HEK293 (cell line): ENCODE measurements at regions not wholly inside any gene's neighbourhood (a gene's known extent, or its start where the extent isn't known, plus 50 kb on each side); places are given as distances from the start of the nearest gene placed in this dataset.

ENCODE experiments used
- CTCF ChIA-PET: fragments of 350-600 bp; formaldehyde crosslinking; extraction: SDS; loops from one replicate; lab custom pipeline; 2021; ENCODE audit warnings: antibody characterized with exemption; lab: Yijun Ruan, JAX
- POLR2A ChIA-PET: fragments of 300-600 bp; formaldehyde crosslinking; extraction: SDS; loops from one replicate; lab custom pipeline; 2020; ENCODE audit warnings: antibody characterized with exemption, inconsistent platforms; lab: Yijun Ruan, JAX
- H3K27ac ChIP-seq: fragments of 200-500 bp; sonication (Bioruptor generic); 2 replicates; pipeline ENCODE4 v1.5.1; 2014; ENCODE audit warnings: low read depth, low read length, control low read depth, inconsistent platforms; ENCODE audit errors: extremely low read depth
- H3K36me3 ChIP-seq, 2 experiments: fragments of 200-500 bp in 1 of 2; sonication (Bioruptor generic) in 1 of 2; 1 replicate in 1 of 2; 2 replicates in 1 of 2; pipeline ENCODE4 v1.5.1; 2014 to 2017; ENCODE audit warnings: inconsistent platforms in 2 of 2, low read length in 2 of 2; ENCODE audit not compliant: control insufficient read depth in 2 of 2, insufficient read depth in 1 of 2
- H3K4me1 ChIP-seq: fragments of 200-500 bp; sonication (Bioruptor generic); 2 replicates; pipeline ENCODE4 v1.5.1; 2014; ENCODE audit warnings: mild to moderate bottlenecking, low read length, inconsistent platforms; ENCODE audit not compliant: control insufficient read depth, insufficient read depth
- H3K4me3 ChIP-seq: 2 replicates; pipeline ENCODE4 v1.5.1; 2011; ENCODE audit warnings: low read depth, mild to moderate bottlenecking, control low read depth, low read length, moderate library complexity
- H3K9me3 ChIP-seq: fragments of 200-500 bp; sonication (Bioruptor generic); 2 replicates; pipeline ENCODE4 v1.5.1; 2014; ENCODE audit warnings: low read depth, low read length, inconsistent platforms; ENCODE audit not compliant: control insufficient read depth, insufficient read depth
- REPIN1 ChIP-seq: fragments of 450-650 bp; formaldehyde crosslinking; IDR thresholded peaks from 2 replicates; pipeline ENCODE4 v1.5.1; 2017; ENCODE audit warnings: missing biosample characterization, missing genetic modification characterization, low read depth
- ZNF114 ChIP-seq: fragments of 450-650 bp; formaldehyde crosslinking; IDR thresholded peaks from 2 replicates; pipeline ENCODE4 v1.5.0; 2017; ENCODE audit warnings: missing biosample characterization, missing genetic modification characterization
- ZNF121 ChIP-seq: fragments of 450-650 bp; formaldehyde crosslinking; IDR thresholded peaks from 2 replicates; pipeline ENCODE4 v1.5.1; 2016; ENCODE audit warnings: missing biosample characterization, missing genetic modification characterization
- ZNF19 ChIP-seq: fragments of 450-650 bp; formaldehyde crosslinking; IDR thresholded peaks from 2 replicates; pipeline ENCODE4; 2016; ENCODE audit warnings: missing biosample characterization, missing genetic modification characterization, low read depth
- ZNF2 ChIP-seq: fragments of 450-650 bp; formaldehyde crosslinking; IDR thresholded peaks from 2 replicates; pipeline ENCODE4 v1.5.1; 2016; ENCODE audit warnings: missing biosample characterization, missing genetic modification characterization
- ZNF211 ChIP-seq: fragments of 450-650 bp; formaldehyde crosslinking; IDR thresholded peaks from 2 replicates; pipeline ENCODE4 v1.5.1; 2016; ENCODE audit warnings: low read depth, missing biosample characterization, missing genetic modification characterization
- ZNF239 ChIP-seq: fragments of 450-650 bp; formaldehyde crosslinking; IDR thresholded peaks from 2 replicates; pipeline ENCODE4 v1.5.1; 2016; ENCODE audit warnings: missing biosample characterization, missing genetic modification characterization
- ZNF335 ChIP-seq: fragments of 450-650 bp; formaldehyde crosslinking; conservative IDR thresholded peaks from 2 replicates; pipeline ENCODE4 v1.5.1; 2016; ENCODE audit warnings: missing biosample characterization, missing genetic modification characterization
- ZNF529 ChIP-seq: fragments of 450-650 bp; formaldehyde crosslinking; IDR thresholded peaks from 2 replicates; pipeline ENCODE4 v1.5.1; 2017; ENCODE audit warnings: missing genetic modification characterization, missing biosample characterization; ENCODE audit not compliant: insufficient replicate concordance
- ZNF600 ChIP-seq: fragments of 450-650 bp; formaldehyde crosslinking; IDR thresholded peaks from 2 replicates; pipeline ENCODE4 v1.5.1; 2016; ENCODE audit warnings: missing biosample characterization, missing genetic modification characterization
- ZNF623 ChIP-seq: fragments of 450-650 bp; formaldehyde crosslinking; IDR thresholded peaks from 2 replicates; pipeline ENCODE4 v1.5.1; 2016; ENCODE audit warnings: missing biosample characterization, missing genetic modification characterization
- ZNF701 ChIP-seq: fragments of 450-650 bp; formaldehyde crosslinking; IDR thresholded peaks from 2 replicates; pipeline ENCODE4 v1.5.1; 2016; ENCODE audit warnings: missing biosample characterization, missing genetic modification characterization
- TF ChIP-seq, protein P1 (sequence below): fragments of 450-650 bp; formaldehyde crosslinking; IDR thresholded peaks from 2 replicates; pipeline ENCODE4 v1.5.1; 2016; ENCODE audit warnings: missing biosample characterization, missing genetic modification characterization
- TF ChIP-seq, protein P2 (sequence below): fragments of 450-650 bp; formaldehyde crosslinking; IDR thresholded peaks from 2 replicates; pipeline ENCODE4 v1.5.1; 2017; ENCODE audit warnings: missing biosample characterization, missing genetic modification characterization
- TF ChIP-seq, protein P3 (sequence below): fragments of 450-650 bp; formaldehyde crosslinking; IDR thresholded peaks from 2 replicates; pipeline ENCODE4 v1.5.1; 2016; ENCODE audit warnings: missing biosample characterization, missing genetic modification characterization
- TF ChIP-seq, protein P4 (sequence below): fragments of 450-650 bp; formaldehyde crosslinking; IDR thresholded peaks from 2 replicates; pipeline ENCODE4 v1.5.1; 2016; ENCODE audit warnings: missing biosample characterization, missing genetic modification characterization
- TF ChIP-seq, protein P5 (sequence below): fragments of 450-650 bp; formaldehyde crosslinking; IDR thresholded peaks from 2 replicates; pipeline ENCODE4 v1.5.1; 2017; ENCODE audit warnings: missing biosample characterization, missing genetic modification characterization
- TF ChIP-seq, protein P6 (sequence below): fragments of 450-650 bp; formaldehyde crosslinking; IDR thresholded peaks from 2 replicates; pipeline ENCODE4 v1.5.1; 2017; ENCODE audit warnings: missing biosample characterization, missing genetic modification characterization
- TF ChIP-seq, protein P7 (sequence below): fragments of 450-650 bp; formaldehyde crosslinking; conservative IDR thresholded peaks from 2 replicates; pipeline ENCODE4 v1.5.1; 2016; ENCODE audit warnings: low read depth, missing biosample characterization, missing genetic modification characterization

DNA sequence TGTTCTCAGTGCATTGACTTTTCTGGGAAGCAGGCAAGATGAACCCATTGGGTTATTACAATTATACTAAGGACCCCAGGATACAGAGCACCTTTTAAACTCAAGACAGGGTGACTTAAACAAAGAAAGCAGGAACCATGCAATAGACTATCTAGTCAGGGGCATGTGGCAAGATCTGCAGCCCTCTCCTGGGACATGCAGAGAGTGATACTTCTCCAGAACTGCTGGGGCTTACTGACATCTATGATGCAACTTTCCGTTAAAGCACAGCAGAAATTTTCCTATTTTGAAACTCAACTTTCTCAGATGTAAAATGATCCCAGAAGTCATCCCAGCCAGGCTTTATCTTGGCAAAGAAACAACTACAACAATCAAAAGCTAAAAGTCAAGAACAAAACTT, 162.2 kb upstream of the HNMT start (continued):
- TF ChIP-seq, protein P1, sequence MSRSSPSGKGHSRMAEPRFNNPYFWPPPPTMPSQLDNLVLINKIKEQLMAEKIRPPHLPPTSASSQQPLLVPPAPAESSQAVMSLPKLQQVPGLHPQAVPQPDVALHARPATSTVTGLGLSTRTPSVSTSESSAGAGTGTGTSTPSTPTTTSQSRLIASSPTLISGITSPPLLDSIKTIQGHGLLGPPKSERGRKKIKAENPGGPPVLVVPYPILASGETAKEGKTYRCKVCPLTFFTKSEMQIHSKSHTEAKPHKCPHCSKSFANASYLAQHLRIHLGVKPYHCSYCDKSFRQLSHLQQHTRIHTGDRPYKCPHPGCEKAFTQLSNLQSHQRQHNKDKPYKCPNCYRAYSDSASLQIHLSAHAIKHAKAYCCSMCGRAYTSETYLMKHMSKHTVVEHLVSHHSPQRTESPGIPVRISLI: no peak
- TF ChIP-seq, protein P2, sequence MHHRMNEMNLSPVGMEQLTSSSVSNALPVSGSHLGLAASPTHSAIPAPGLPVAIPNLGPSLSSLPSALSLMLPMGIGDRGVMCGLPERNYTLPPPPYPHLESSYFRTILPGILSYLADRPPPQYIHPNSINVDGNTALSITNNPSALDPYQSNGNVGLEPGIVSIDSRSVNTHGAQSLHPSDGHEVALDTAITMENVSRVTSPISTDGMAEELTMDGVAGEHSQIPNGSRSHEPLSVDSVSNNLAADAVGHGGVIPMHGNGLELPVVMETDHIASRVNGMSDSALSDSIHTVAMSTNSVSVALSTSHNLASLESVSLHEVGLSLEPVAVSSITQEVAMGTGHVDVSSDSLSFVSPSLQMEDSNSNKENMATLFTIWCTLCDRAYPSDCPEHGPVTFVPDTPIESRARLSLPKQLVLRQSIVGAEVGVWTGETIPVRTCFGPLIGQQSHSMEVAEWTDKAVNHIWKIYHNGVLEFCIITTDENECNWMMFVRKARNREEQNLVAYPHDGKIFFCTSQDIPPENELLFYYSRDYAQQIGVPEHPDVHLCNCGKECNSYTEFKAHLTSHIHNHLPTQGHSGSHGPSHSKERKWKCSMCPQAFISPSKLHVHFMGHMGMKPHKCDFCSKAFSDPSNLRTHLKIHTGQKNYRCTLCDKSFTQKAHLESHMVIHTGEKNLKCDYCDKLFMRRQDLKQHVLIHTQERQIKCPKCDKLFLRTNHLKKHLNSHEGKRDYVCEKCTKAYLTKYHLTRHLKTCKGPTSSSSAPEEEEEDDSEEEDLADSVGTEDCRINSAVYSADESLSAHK: no peak
- TF ChIP-seq, protein P3, sequence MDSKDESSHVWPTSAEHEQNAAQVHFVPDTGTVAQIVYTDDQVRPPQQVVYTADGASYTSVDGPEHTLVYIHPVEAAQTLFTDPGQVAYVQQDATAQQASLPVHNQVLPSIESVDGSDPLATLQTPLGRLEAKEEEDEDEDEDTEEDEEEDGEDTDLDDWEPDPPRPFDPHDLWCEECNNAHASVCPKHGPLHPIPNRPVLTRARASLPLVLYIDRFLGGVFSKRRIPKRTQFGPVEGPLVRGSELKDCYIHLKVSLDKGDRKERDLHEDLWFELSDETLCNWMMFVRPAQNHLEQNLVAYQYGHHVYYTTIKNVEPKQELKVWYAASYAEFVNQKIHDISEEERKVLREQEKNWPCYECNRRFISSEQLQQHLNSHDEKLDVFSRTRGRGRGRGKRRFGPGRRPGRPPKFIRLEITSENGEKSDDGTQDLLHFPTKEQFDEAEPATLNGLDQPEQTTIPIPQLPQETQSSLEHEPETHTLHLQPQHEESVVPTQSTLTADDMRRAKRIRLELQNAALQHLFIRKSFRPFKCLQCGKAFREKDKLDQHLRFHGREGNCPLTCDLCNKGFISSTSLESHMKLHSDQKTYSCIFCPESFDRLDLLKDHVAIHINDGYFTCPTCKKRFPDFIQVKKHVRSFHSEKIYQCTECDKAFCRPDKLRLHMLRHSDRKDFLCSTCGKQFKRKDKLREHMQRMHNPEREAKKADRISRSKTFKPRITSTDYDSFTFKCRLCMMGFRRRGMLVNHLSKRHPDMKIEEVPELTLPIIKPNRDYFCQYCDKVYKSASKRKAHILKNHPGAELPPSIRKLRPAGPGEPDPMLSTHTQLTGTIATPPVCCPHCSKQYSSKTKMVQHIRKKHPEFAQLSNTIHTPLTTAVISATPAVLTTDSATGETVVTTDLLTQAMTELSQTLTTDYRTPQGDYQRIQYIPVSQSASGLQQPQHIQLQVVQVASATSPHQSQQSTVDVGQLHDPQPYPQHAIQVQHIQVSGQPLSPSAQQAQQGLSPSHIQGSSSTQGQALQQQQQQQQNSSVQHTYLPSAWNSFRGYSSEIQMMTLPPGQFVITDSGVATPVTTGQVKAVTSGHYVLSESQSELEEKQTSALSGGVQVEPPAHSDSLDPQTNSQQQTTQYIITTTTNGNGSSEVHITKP (tag by site-specific recombination): no peak
- TF ChIP-seq ZNF701: no peak
- no peak for TF ChIP-seq ZNF211 (tag by site-specific recombination)
- TF ChIP-seq ZNF239: no peak

DNA sequence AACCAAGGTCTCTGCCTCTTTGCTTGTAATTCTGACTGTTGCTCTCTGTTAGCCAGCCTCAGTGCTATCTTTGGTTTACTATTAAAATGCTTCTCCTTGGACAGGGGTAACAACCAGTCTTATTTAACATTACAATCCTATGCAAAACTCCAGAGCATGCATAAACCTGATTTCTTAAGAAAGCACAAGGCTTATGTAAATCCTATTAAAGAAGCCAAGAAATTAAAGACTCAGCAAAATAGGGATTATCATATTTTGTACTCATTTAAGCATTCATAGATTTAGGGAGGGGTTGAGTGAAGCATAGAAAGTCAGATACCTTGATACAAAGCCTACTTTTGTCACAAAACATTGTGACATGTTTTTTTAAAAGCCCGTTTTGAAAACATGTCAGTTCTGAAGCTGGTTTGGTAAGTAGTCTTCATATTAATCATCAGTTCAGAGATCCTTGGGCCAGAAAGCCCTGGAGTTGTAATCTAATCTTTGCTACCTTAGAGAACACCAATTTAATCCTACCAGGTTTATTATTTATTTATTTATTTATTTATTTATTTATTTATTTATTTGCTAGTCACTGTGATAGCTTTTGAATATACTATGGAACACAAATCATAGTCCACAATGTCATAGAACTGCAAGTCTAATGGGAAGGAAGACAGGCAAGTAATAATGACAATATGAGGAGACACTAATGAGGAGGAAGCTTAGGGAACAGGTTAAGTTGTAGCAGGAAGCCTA, 158.0 kb upstream of the HNMT start:
- POLR2A ChIA-PET: no interaction called here
- CTCF ChIA-PET: no interaction called here
- Histone ChIP-seq H3K27ac (no peak overlapping the region), H3K4me3 (no peak overlapping the region), H3K9me3 (no peaks in the 10 kb centered on the region), H3K4me1 (no peaks in the 10 kb centered on the region), H3K36me3 (no peaks in the 10 kb centered on the region)
- TF ChIP-seq ZNF623 (tag by site-specific recombination) (0 out of 2 replicates have a peak, but pooled peaks have one; percentile 21), ZNF121 (tag by site-specific recombination) (no peak), ZNF335 (tag by site-specific recombination) (no peak), ZNF2 (tag by site-specific recombination) (no peak), ZNF114 (tag by site-specific recombination) (no peak), ZNF600 (tag by site-specific recombination) (no peak), ZNF19 (tag by site-specific recombination) (no peak), REPIN1 (tag by site-specific recombination) (no peak), ZNF529 (tag by site-specific recombination) (no peak)
- TF ChIP-seq, protein P4, sequence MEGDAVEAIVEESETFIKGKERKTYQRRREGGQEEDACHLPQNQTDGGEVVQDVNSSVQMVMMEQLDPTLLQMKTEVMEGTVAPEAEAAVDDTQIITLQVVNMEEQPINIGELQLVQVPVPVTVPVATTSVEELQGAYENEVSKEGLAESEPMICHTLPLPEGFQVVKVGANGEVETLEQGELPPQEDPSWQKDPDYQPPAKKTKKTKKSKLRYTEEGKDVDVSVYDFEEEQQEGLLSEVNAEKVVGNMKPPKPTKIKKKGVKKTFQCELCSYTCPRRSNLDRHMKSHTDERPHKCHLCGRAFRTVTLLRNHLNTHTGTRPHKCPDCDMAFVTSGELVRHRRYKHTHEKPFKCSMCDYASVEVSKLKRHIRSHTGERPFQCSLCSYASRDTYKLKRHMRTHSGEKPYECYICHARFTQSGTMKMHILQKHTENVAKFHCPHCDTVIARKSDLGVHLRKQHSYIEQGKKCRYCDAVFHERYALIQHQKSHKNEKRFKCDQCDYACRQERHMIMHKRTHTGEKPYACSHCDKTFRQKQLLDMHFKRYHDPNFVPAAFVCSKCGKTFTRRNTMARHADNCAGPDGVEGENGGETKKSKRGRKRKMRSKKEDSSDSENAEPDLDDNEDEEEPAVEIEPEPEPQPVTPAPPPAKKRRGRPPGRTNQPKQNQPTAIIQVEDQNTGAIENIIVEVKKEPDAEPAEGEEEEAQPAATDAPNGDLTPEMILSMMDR (tag by site-specific recombination): no peak
- TF ChIP-seq, protein P5, sequence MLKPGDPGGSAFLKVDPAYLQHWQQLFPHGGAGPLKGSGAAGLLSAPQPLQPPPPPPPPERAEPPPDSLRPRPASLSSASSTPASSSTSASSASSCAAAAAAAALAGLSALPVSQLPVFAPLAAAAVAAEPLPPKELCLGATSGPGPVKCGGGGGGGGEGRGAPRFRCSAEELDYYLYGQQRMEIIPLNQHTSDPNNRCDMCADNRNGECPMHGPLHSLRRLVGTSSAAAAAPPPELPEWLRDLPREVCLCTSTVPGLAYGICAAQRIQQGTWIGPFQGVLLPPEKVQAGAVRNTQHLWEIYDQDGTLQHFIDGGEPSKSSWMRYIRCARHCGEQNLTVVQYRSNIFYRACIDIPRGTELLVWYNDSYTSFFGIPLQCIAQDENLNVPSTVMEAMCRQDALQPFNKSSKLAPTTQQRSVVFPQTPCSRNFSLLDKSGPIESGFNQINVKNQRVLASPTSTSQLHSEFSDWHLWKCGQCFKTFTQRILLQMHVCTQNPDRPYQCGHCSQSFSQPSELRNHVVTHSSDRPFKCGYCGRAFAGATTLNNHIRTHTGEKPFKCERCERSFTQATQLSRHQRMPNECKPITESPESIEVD: no peak
- TF ChIP-seq, protein P6, sequence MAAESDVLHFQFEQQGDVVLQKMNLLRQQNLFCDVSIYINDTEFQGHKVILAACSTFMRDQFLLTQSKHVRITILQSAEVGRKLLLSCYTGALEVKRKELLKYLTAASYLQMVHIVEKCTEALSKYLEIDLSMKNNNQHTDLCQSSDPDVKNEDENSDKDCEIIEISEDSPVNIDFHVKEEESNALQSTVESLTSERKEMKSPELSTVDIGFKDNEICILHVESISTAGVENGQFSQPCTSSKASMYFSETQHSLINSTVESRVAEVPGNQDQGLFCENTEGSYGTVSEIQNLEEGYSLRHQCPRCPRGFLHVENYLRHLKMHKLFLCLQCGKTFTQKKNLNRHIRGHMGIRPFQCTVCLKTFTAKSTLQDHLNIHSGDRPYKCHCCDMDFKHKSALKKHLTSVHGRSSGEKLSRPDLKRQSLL: no peak
- TF ChIP-seq, protein P7, sequence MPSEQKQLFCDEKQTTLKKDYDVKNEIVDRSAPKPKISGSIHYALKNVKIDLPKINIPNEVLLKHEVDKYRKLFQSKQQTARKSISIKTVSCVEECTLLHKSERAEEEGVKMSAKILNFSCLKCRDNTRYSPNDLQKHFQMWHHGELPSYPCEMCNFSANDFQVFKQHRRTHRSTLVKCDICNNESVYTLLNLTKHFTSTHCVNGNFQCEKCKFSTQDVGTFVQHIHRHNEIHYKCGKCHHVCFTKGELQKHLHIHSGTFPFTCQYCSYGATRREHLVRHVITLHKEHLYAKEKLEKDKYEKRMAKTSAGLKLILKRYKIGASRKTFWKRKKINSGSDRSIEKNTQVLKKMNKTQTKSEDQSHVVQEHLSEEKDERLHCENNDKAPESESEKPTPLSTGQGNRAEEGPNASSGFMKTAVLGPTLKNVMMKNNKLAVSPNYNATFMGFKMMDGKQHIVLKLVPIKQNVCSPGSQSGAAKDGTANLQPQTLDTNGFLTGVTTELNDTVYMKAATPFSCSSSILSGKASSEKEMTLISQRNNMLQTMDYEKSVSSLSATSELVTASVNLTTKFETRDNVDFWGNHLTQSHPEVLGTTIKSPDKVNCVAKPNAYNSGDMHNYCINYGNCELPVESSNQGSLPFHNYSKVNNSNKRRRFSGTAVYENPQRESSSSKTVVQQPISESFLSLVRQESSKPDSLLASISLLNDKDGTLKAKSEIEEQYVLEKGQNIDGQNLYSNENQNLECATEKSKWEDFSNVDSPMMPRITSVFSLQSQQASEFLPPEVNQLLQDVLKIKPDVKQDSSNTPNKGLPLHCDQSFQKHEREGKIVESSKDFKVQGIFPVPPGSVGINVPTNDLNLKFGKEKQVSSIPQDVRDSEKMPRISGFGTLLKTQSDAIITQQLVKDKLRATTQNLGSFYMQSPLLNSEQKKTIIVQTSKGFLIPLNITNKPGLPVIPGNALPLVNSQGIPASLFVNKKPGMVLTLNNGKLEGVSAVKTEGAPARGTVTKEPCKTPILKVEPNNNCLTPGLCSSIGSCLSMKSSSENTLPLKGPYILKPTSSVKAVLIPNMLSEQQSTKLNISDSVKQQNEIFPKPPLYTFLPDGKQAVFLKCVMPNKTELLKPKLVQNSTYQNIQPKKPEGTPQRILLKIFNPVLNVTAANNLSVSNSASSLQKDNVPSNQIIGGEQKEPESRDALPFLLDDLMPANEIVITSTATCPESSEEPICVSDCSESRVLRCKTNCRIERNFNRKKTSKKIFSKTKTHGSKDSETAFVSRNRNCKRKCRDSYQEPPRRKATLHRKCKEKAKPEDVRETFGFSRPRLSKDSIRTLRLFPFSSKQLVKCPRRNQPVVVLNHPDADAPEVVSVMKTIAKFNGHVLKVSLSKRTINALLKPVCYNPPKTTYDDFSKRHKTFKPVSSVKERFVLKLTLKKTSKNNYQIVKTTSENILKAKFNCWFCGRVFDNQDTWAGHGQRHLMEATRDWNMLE (tag by site-specific recombination): peak; percentile 63
